Caki2 (cell line): ENCODE measurements at regions not wholly inside any gene's neighbourhood (a gene's known extent, or its start where the extent isn't known, plus 50 kb on each side); places are given as distances from the start of the nearest gene placed in this dataset.

ENCODE experiments used
- DNase-seq: peaks from one replicate; pipeline ENCODE4 v3.0.0-alpha.2; 2015; ENCODE audit warnings: low read depth
- in situ Hi-C: cut with HindIII; loops from 2 replicates; pipeline ENCODE4 v1.10.0; 2016; ENCODE audit warnings: low sequenced_read_pairs, low pct_unique_long_range_greater_than_20kb, mixed read lengths

GRCh38 chr10:129075927-129076326 is 391.1 kb upstream of the MGMT start:
- in situ Hi-C loops: no loop called here
- DNase-seq: no peak

DNA sequence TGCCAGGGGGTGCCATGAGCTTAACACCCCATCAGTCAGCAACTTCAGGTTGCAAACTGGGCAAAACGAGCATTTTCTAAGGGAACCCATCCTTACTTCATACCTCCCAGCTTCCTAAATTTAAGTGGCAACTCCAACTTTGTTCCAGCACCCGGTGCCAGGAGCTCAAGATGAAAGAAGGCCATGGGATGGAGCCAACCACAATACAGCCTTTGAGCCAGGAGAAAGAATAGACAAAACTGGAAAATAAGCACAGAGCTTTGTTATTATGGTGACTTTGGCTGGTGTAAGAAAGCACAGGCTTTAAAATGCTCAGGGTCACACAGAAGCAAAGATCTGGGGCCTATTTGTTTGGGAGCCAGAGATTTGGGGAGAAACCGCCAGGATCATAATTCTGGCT is 388.7 kb upstream of the MGMT start:
- in situ Hi-C loops: no loop called here

DNA sequence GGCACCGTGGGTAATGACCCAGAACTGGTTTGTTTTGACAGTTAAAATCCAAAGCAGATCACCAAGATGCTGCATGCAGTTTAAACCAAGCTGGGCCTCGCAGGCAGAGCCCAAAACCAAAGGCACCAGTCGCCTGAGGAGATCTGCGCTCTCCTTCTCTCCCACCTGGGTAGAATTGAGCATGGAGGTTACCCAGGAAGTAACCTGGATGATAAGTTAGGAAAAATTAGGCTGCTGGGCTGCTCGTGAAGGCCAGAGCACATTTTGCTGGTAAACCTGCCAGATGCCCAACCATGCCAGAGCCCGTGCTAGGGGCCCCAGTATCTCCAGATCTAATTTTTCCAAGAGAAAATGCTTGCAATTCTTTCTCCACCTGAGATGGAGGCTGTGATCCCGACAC is 388.3 kb upstream of the MGMT start:
- in situ Hi-C loops: no loop called here
- no peak for DNase-seq

More for the DNA sequence above, 388.7 kb upstream of the MGMT start:
- DNase-seq: no peak

- in situ Hi-C loops: no loop called here
- DNase-seq: no peak
Measured at GRCh38 chr10:129079705-129080104, 387.3 kb upstream of the MGMT start.

GRCh38 chr10:129085811-129086210 is 381.2 kb upstream of the MGMT start:
- in situ Hi-C loops: no loop called here

DNA sequence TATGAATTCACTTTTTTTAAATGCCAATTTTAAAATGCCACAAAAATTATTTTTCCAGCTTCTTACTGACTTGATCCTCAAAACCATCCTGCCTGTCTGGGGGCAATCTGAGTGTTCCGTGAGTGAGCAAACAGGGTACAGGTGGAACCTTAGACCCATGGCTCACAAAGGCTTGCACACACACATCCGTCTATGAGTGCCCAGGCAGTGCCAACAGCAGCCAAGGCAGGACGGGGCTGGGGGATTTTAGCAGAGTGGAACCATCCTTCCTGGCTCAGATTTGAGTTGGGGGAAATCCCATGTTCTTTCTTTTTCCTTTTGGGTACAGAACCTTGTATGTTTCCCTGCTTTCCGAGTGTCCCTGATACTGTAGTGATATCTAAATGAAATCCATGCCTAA is 377.7 kb upstream of the MGMT start:
- DNase-seq: no peak
- in situ Hi-C loops: no loop called here

More at GRCh38 chr10:129085811-129086210, 381.2 kb upstream of the MGMT start:
- no peak for DNase-seq

GRCh38 chr10:129090165-129090564 is 376.9 kb upstream of the MGMT start:
- in situ Hi-C loops: no loop called here
- no peak for DNase-seq

DNA sequence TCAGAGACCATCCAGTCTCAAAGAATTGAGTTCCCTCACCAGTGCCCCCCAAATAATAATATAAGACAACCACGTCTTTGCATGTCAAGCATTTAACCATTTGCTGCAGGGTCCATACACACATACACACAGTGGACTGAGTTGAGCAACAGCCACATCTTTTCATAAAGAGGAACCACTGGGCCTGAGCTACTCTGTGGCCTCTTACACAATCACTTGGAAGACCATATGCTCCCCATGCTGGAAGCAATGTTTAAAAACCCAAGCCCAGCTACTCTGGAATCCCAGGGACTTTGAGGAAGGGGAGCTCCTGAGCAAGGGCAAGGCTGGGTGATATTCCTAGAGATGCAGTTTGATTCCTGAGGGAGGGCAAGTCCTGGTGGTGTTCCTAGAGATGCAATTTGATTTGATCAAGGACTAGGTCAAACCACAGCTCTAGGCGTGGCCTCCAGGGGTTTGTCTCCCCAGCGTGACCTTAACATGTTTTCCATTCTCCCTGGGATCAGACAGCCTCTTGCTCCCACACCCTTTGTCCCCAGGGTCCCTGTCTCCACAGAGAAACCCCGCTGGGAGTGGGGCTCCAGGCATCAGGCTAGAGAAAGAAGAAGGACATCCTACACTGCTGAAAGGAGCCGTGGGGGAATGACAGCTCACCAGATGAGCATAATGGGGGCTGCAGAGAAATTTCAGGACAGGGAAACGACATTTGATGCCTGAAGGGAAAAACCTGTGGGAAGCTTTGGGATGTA is 376.2 kb upstream of the MGMT start:
- in situ Hi-C loops: no loop called here
- DNase-seq: no peak

DNA sequence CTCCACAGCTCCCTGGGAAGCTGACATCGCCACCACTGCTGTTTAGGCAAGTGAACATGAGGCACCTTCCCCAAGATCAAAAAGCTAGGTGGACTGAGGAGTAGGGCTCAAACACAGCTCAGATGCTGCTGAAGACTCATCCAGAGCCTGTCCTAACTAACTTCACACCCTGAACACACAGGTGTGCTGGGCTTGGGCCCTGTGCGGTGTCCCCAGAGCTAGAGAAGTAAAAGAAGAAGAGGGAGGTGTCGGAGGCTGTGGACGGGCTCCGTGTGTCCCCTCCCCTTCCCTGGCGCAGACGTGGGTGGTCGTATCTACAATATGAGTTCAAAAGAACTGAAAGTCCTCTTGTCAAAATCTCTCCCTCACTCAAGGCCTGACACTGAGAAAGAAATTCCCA is 373.4 kb upstream of the MGMT start:
- DNase-seq: no peak
- in situ Hi-C loops: no loop called here

DNA sequence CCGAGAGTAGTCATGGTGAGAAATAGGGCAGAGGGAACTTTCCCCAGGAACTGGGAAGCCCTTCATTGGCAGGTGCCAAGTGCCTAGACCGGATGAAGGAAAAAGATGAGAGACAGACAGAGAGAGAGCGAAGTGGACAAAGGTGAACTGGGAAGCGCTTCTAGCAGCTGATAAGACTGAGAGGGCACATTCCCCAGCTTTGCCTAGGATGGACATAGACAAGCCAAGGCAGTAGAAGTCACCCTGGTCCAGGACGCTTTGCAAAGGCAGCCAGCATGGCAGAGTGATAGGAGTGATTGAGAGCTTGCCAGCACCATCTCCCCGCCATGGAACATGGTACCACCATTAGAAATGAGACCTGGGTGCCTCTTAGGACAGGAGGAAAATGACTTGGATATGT is 372.8 kb upstream of the MGMT start:
- in situ Hi-C loops: no loop called here
- no peak for DNase-seq

DNA sequence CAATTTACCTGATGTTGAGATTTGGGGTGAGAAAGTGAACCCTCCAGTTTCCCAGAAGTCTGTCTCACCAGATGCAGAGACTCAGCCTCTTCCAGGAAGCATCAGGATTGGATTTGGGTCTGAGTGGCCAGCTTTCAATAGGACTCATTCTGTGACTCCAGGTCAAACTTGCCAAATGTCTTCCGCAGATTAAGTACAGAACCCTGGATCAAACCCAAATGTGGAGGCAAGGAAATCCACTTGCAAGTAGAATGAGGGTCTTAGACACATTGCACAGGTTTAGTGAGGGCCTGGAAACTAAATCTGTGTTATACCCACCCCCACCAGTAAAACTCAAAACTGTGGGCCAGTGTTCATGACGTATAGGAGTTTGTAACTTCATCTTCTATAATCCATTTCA is 372.2 kb upstream of the MGMT start:
- in situ Hi-C loops: no loop called here
- DNase-seq: no peak

GRCh38 chr10:129095680-129096064 is 371.4 kb upstream of the MGMT start:
- DNase-seq: no peak
- in situ Hi-C loops: no loop called here

DNA sequence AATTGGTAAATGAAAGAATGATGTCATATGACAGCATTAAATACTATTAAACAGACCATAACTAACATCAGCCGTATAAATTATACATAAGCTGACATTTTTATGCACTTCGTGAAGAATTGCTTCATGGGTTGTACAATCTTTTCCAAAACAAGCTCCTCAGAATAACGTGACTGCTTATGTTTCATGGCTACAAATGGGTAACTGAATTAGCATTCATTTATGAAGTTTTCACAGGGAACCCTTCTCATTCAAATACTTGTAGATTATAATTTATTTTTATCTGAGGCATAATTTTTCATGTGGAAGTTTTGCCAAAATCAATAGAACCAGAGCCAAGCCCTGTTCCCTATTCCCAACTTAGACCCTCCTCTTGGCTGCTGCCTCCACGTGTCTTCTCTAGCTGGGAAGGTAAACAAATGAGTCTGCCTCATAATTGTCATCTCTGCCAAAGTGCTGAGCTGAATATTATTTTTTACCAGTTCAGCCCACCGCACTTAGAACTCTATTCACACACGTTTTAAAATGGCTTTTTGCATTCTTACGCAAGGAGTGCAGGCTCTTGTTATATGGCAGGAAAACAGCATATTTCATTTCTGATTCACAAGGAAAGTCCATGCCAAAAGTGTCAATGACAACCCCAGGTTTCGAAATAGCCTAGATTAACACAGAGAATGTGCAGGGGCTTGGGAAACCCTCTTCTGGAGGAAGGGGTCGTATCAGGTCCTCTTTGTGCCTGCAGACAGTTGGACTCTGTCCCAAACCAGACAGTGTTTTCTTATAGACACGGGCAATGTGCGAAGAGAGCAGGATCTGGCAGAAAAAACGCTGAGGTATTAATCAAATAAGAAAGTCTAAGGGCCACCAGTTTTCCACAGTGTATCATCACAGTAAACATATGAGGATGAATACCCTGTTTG is 370.7 kb upstream of the MGMT start:
- in situ Hi-C loops: no loop called here
- no peak for DNase-seq

DNA sequence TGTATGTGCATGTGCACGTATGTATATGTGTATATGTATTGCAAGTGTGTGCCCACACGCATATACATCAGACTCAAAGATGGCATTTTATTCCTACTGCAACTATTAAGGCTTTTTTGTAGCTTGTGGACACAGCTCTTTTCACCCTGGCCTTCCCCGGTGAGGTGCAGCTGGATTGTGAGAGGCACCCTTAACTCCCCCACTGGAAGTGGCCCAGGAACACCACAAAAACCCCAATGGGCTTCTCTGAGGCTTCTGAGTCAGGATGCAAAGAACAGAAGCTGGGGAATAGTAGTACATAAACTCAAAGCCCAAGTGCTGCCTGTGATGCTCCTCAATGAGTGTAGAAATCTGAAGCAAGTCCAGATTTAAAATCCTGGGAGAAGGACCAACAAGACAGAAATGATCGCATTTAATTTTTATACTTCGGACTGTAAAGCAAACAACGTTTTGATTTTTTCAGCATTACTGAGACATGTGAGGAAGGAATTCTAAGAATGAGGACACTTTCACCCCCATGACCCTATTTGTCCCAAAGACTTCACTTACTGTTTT is 369.2 kb upstream of the MGMT start:
- in situ Hi-C loops: no loop called here
- no peak for DNase-seq

- no peak for DNase-seq
- in situ Hi-C loops: no loop called here
Measured at GRCh38 chr10:129098517-129098916, 368.5 kb upstream of the MGMT start.

DNA sequence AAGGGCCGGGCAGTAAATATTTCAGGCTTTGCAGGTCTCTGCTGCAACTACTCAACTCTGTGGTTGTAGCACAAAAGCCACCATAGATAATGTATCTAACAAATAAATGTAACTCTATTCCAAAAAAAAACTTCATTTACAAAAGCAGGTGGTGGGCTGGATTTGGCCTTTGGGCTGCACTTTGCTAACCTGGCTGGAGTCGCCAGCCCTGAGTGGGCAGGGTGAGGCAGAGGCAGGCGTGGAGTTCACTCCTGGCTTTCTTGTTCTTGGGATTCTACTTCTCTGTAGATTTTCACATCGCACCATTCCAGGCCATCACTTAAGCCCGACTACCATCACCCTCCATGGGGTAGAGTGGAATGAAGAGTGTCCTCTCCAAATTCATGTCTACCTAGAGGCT is 367.6 kb upstream of the MGMT start:
- no peak for DNase-seq
- in situ Hi-C loops: no loop called here

DNA sequence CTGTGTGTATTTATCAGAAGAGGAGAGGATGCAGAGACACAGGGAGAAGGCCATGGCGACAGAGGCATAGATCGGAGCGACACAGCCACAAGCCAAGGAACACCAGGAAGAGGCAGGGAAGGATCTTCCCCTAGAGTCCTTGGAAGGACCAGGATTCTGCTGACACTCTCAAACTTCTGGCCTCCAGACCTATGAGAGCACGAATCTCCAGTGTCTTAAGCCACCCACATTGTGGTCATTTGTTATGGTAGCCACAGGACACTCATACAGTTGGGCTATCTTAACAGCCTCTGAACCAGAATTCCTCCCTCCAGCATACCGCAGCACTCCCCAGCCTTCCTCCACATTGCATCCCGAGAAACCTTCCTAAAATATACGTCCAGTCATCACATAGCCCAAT is 367.0 kb upstream of the MGMT start:
- in situ Hi-C loops: no loop called here

GRCh38 chr10:129101232-129101980 is 365.6 kb upstream of the MGMT start:
- in situ Hi-C loops: no loop called here
- no peak for DNase-seq

More for the DNA sequence above, 367.0 kb upstream of the MGMT start:
- no peak for DNase-seq
